ENCODE measurements at regions not wholly inside any gene's neighbourhood (a gene's known extent, or its start where the extent isn't known, plus 50 kb on each side); places are given as distances from the start of the nearest gene placed in this dataset.

- DNase-seq (ENCODE audit: low spot score) = no peak
Measured at GRCh38 chr21:20946701-20947100, 51.5 kb upstream of the NCAM2 start.
